Astrocyte of the spinal cord (primary cell): ENCODE measurements at regions not wholly inside any gene's neighbourhood (a gene's known extent, or its start where the extent isn't known, plus 50 kb on each side); places are given as distances from the start of the nearest gene placed in this dataset.
"Not testable (repeated sequence)": the region's sequence is repeated elsewhere in the genome, so short reads cannot be mapped to it uniquely, and the experiment has no call there.

Experiments
- DNase-seq: peaks from one replicate; pipeline ENCODE4 v3.0.0; 2011; ENCODE audit warnings: low read depth, low spot score
- H3K4me3 ChIP-seq: 2 replicates; pipeline ENCODE4 v1.5.1; 2011; ENCODE audit warnings: low read depth, mild to moderate bottlenecking, low read length, moderate library complexity
- in situ Hi-C: cut with HindIII; loops from 2 replicates; pipeline ENCODE4 v1.10.0; 2017; ENCODE audit warnings: low sequenced_read_pairs
- TF ChIP-seq, protein P1 (sequence below): IDR thresholded peaks from 2 replicates; pipeline ENCODE4 v1.5.1; 2012; ENCODE audit warnings: low read depth, mild to moderate bottlenecking, low read length, inconsistent platforms

DNA sequence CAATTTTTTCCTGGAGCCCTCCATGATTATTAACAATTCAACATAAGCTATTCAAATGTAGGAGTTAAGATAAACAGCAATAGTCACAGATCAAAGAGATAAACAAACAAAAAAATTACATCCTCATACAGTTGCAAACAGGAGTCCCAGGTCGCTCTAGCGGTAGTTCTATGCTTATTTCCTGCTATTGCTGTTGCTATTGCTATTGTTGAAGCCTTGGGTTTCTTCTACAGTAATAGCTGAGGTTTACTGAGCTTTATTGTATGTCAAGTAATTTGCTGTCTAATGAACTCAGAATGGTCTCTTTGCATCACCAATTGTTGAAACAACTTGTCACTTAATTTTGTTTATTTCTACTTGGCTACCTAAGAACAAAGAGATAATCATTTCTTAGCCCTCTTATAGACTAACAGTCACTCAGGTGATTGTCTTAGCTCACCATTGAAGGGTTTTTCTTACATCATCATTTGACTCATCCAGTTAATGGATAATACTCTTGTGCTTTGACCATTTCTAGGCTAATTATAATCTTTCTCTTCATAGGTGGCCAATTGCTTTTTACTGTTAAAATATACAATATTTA, 654.6 kb downstream of the MECOM start:
- no peak for DNase-seq
- TF ChIP-seq, protein P1, sequence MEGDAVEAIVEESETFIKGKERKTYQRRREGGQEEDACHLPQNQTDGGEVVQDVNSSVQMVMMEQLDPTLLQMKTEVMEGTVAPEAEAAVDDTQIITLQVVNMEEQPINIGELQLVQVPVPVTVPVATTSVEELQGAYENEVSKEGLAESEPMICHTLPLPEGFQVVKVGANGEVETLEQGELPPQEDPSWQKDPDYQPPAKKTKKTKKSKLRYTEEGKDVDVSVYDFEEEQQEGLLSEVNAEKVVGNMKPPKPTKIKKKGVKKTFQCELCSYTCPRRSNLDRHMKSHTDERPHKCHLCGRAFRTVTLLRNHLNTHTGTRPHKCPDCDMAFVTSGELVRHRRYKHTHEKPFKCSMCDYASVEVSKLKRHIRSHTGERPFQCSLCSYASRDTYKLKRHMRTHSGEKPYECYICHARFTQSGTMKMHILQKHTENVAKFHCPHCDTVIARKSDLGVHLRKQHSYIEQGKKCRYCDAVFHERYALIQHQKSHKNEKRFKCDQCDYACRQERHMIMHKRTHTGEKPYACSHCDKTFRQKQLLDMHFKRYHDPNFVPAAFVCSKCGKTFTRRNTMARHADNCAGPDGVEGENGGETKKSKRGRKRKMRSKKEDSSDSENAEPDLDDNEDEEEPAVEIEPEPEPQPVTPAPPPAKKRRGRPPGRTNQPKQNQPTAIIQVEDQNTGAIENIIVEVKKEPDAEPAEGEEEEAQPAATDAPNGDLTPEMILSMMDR = no peak
- no peak overlapping the region for H3K4me3 ChIP-seq
- in situ Hi-C loops = no loop called here

DNA sequence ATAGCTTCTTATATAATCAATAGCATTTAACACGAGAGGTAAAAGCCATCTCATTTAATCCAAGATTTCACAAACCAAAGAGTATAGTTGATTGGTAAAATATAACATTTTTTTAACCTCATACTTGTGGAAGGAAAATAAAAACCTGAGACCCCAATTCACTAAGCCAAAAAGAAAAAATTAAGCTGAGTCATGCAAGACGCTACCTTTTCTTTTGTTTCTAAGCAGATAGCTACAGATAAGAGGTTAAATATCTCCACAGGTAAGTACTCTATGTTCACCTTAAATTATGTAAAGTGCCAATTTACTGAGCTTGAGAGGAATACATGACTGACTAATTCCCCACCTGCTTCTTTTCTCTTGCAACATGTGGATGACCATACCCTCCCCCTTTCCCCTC, 656.4 kb downstream of the MECOM start:
- no peak overlapping the region for H3K4me3 ChIP-seq
- no peak for DNase-seq
- TF ChIP-seq, protein P1 = no peak
- in situ Hi-C loops = no loop called here

DNA sequence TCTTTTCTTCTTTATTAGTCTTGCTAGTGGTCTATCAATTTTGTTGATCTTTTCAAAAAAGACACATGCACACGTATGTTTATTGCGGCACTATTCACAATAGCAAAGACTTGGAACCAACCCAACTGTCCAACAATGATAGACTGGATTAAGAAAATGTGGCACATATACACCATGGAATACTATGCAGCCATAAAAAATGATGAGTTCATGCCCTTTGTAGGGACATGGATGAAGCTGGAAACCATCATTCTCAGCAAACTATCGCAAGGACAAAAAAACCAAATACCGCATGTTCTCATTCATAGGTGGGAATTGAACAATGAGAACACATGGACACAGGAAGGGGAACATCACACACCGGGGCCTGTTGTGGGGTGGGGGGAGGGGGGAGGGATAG, 657.1 kb downstream of the MECOM start:
- in situ Hi-C loops, DNase-seq, H3K4me3 ChIP-seq: not testable (repeated sequence)

DNA sequence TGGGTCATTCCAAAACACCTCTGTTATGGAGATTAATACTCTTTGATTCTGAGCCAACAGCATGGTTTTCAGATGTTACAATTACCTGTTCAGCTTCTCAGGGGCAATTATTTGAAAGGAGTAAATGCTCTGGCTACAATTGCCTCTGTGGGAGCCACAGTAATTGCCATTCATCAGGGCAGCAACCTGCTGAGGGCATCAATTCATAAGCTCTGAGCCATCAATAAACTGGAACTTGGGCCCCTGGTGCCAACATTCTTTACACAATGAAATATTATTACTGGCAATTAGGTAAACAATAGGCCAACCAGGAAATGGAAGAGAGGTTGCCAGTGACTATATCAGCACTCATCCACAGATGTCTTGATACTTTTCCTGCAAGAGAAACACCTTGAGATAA, 660.8 kb downstream of the MECOM start:
- no peak for DNase-seq
- TF ChIP-seq, protein P1 = no peak
- H3K4me3 ChIP-seq = no peak overlapping the region
- in situ Hi-C loops = no loop called here

DNA sequence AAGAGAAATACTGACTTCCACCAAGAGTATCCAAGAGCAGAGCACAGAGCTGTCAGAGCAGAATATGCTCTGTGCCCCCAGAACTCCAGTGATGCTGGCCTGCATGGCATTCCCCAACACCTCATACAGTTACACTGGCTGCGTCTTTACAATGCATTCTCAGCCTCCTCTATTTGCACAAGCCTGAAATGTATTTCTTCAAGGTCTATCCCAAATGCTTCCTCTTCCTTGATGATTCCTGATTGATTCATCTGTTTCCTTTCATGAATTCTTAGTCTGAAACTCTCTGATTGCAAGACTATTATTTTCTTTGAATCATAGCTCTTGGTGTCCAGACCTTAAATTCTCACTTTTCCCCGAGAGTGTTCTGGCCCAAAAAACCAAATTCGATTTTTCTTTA, 664.7 kb downstream of the MECOM start:
- no peak for DNase-seq
- no peak overlapping the region for H3K4me3 ChIP-seq
- in situ Hi-C loops = no loop called here
- TF ChIP-seq, protein P1 = no peak

DNA sequence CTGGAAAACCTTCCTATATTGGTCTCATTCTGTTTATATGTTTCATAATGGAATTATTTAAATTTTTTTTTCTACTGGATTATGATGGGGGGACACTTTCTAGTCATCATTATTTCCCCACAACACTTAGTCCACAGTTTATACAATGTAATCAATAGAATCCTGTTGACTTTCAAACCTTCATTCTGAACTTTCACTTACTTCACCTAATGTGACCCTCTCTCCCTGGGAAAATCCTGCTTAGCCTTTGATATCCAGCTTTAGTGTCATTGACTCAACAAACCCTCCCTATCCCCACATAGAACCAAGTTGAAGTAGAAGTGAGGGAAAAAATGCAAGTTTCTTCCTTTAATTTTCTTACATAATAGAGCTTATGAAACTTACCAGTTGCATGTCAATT, 666.0 kb downstream of the MECOM start:
- no peak for DNase-seq
- in situ Hi-C loops = no loop called here
- TF ChIP-seq, protein P1 = no peak
- H3K4me3 ChIP-seq = no peak overlapping the region

DNA sequence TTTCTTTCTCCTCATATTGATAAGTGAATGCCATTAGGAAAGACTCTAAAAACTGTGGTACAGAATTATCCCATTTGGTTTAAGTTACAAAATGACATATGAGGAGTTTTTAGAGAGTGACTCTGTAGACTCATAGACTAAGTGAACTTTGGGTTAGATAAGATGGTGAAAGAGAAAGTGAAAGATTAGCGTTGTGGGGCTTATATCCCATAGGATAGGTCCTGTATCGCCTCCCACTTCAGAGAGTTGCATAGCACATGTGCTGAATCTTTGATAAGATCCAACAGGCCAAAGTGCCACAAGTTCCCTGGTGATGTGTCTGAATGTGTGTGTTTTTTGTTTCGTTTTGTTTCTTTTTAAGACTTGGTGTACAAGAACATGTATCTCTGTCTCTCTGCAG, 666.9 kb downstream of the MECOM start:
- TF ChIP-seq, protein P1 = no peak
- DNase-seq = no peak
- no peak overlapping the region for H3K4me3 ChIP-seq
- in situ Hi-C loops = no loop called here
